ENCODE measurements at regions not wholly inside any gene's neighbourhood (a gene's known extent, or its start where the extent isn't known, plus 50 kb on each side); places are given as distances from the start of the nearest gene placed in this dataset.

DNA sequence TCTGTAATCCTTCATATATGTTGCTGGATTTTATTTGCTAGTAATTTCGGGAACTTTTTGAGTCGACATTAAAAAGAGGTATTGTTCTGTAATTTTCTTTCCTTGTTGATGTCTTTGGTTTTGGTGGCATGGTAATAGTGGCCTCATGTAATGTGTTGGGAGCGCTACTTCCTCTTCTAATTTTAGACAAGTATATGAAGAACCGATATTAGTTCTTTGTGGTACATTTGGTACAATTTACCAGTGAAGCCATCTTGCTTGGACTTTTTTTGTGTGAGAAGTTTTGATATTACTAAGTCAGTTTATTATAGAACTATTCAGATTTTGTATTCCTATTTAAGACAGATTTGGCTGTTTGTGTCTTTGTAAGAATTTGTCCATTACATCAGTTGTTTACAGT lies 669.2 kb upstream of the AADAT start:
- TF ChIP-seq CTCF (IDR thresholded peaks at IDR 0.05; ENCODE audit: insufficient read depth, low read length) (no peak), POLR2AphosphoS5 (IDR thresholded peaks at IDR 0.05; ENCODE audit: low read depth) (no peak)
- TF ChIP-seq, protein P1, sequence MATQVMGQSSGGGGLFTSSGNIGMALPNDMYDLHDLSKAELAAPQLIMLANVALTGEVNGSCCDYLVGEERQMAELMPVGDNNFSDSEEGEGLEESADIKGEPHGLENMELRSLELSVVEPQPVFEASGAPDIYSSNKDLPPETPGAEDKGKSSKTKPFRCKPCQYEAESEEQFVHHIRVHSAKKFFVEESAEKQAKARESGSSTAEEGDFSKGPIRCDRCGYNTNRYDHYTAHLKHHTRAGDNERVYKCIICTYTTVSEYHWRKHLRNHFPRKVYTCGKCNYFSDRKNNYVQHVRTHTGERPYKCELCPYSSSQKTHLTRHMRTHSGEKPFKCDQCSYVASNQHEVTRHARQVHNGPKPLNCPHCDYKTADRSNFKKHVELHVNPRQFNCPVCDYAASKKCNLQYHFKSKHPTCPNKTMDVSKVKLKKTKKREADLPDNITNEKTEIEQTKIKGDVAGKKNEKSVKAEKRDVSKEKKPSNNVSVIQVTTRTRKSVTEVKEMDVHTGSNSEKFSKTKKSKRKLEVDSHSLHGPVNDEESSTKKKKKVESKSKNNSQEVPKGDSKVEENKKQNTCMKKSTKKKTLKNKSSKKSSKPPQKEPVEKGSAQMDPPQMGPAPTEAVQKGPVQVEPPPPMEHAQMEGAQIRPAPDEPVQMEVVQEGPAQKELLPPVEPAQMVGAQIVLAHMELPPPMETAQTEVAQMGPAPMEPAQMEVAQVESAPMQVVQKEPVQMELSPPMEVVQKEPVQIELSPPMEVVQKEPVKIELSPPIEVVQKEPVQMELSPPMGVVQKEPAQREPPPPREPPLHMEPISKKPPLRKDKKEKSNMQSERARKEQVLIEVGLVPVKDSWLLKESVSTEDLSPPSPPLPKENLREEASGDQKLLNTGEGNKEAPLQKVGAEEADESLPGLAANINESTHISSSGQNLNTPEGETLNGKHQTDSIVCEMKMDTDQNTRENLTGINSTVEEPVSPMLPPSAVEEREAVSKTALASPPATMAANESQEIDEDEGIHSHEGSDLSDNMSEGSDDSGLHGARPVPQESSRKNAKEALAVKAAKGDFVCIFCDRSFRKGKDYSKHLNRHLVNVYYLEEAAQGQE (IDR thresholded peaks at IDR 0.05; ENCODE audit: insufficient replicate concordance, low read depth), result no peak

All from HL-60 (cell line).